Activated T-cell treated with anti-CD3 and anti-CD28 coated beads, Interleukin-2, amount 50 U/mL, for 24 hours (primary cell): ENCODE measurements at regions not wholly inside any gene's neighbourhood (a gene's known extent, or its start where the extent isn't known, plus 50 kb on each side); places are given as distances from the start of the nearest gene placed in this dataset.
A peak's percentile ranks its signal among the peaks of the same experiment; 100 is the strongest.

ENCODE experiments used
- DNase-seq: peaks from one replicate; pipeline ENCODE4 v3.0.0-alpha.2; 2020
- H3K27ac Mint-ChIP-seq: 2 replicates; pipeline ENCODE4 v1.8.0; 2020; ENCODE audit warnings: mild to moderate bottlenecking, mixed read lengths
- H3K27me3 Mint-ChIP-seq: 2 replicates; pipeline ENCODE4 v1.8.0; 2020; ENCODE audit warnings: mixed read lengths
- H3K36me3 Mint-ChIP-seq: 2 replicates; pipeline ENCODE4 v1.8.0; 2020; ENCODE audit warnings: low read depth, mixed read lengths
- H3K4me1 Mint-ChIP-seq: 2 replicates; pipeline ENCODE4 v1.8.0; 2020; ENCODE audit warnings: low read depth, mixed read lengths
- H3K4me3 Mint-ChIP-seq: 2 replicates; pipeline ENCODE4 v1.8.0; 2020; ENCODE audit warnings: mild to moderate bottlenecking, moderate library complexity, mixed read lengths
- H3K9me3 Mint-ChIP-seq: 2 replicates; pipeline ENCODE4 v1.8.0; 2020; ENCODE audit warnings: mixed read lengths

GRCh38 chr10:21092683-21093524 is 195.8 kb upstream of the NEBL start:
- no peaks in the 10 kb centered on the region for H3K27me3 Mint-ChIP-seq
- no peaks in the 10 kb centered on the region for H3K36me3 Mint-ChIP-seq
- no peaks in the 10 kb centered on the region for H3K9me3 Mint-ChIP-seq
- no peaks in the 10 kb centered on the region for H3K4me1 Mint-ChIP-seq
- DNase-seq, result no peak
- no peak overlapping the region for H3K4me3 Mint-ChIP-seq
- no peak overlapping the region for H3K27ac Mint-ChIP-seq

- DNase-seq, result no peak
- no peaks in the 10 kb centered on the region for H3K9me3 Mint-ChIP-seq
- H3K4me1 Mint-ChIP-seq, result no peaks in the 10 kb centered on the region
- H3K27me3 Mint-ChIP-seq, result no peaks in the 10 kb centered on the region
- no peak overlapping the region for H3K4me3 Mint-ChIP-seq
- H3K27ac Mint-ChIP-seq, result no peak overlapping the region
- no peaks in the 10 kb centered on the region for H3K36me3 Mint-ChIP-seq
Measured at GRCh38 chr10:21090609-21091082, 193.5 kb upstream of the NEBL start.

GRCh38 chr10:21087476-21087875 is 190.4 kb upstream of the NEBL start:
- no peak overlapping the region for H3K27ac Mint-ChIP-seq
- no peak for DNase-seq
- no peak overlapping the region for H3K4me3 Mint-ChIP-seq
- no peaks in the 10 kb centered on the region for H3K27me3 Mint-ChIP-seq
- no peaks in the 10 kb centered on the region for H3K4me1 Mint-ChIP-seq
- no peaks in the 10 kb centered on the region for H3K36me3 Mint-ChIP-seq
- no peaks in the 10 kb centered on the region for H3K9me3 Mint-ChIP-seq

GRCh38 chr10:21084700-21085099 is 187.6 kb upstream of the NEBL start:
- Mint-ChIP-seq H3K27me3 (no peaks in the 10 kb centered on the region), H3K4me1 (no peaks in the 10 kb centered on the region), H3K4me3 (no peak overlapping the region), H3K9me3 (no peaks in the 10 kb centered on the region), H3K27ac (no peak overlapping the region), H3K36me3 (no peaks in the 10 kb centered on the region)
- DNase-seq, result no peak

- DNase-seq, result no peak
- Mint-ChIP-seq H3K4me3 (no peak overlapping the region), H3K4me1 (no peaks in the 10 kb centered on the region), H3K36me3 (no peaks in the 10 kb centered on the region), H3K27me3 (no peaks in the 10 kb centered on the region), H3K9me3 (no peaks in the 10 kb centered on the region), H3K27ac (no peak overlapping the region)
Measured at GRCh38 chr10:21083861-21084260, 186.8 kb upstream of the NEBL start.

GRCh38 chr10:21082206-21082605 is 185.1 kb upstream of the NEBL start:
- Mint-ChIP-seq H3K36me3 (no peaks in the 10 kb centered on the region), H3K27me3 (peaks cover 4% of the 10 kb centered on the region), H3K4me3 (no peak overlapping the region), H3K4me1 (no peaks in the 10 kb centered on the region), H3K27ac (no peak overlapping the region), H3K9me3 (no peaks in the 10 kb centered on the region)
- DNase-seq, result no peak

GRCh38 chr10:21080261-21080660 is 183.2 kb upstream of the NEBL start:
- Mint-ChIP-seq H3K9me3 (no peaks in the 10 kb centered on the region), H3K4me1 (no peaks in the 10 kb centered on the region), H3K27ac (no peak overlapping the region), H3K27me3 (peaks cover 4% of the 10 kb centered on the region), H3K36me3 (no peaks in the 10 kb centered on the region), H3K4me3 (no peak overlapping the region)
- no peak for DNase-seq

GRCh38 chr10:21079330-21079658 is 182.2 kb upstream of the NEBL start:
- DNase-seq, result no peak
- no peaks in the 10 kb centered on the region for H3K4me1 Mint-ChIP-seq
- no peak overlapping the region for H3K27ac Mint-ChIP-seq
- H3K4me3 Mint-ChIP-seq, result no peak overlapping the region
- peaks cover 4% of the 10 kb centered on the region for H3K27me3 Mint-ChIP-seq
- H3K36me3 Mint-ChIP-seq, result no peaks in the 10 kb centered on the region
- no peaks in the 10 kb centered on the region for H3K9me3 Mint-ChIP-seq

- Mint-ChIP-seq H3K36me3 (no peaks in the 10 kb centered on the region), H3K4me3 (no peak overlapping the region), H3K9me3 (no peaks in the 10 kb centered on the region)
Measured at GRCh38 chr10:21078410-21079329, 181.6 kb upstream of the NEBL start.

GRCh38 chr10:21077681-21078080 is 180.6 kb upstream of the NEBL start:
- H3K27me3 Mint-ChIP-seq, result peaks cover 7% of the 10 kb centered on the region
- H3K27ac Mint-ChIP-seq, result no peak overlapping the region
- H3K4me3 Mint-ChIP-seq, result no peak overlapping the region
- no peaks in the 10 kb centered on the region for H3K36me3 Mint-ChIP-seq
- DNase-seq, result no peak
- no peaks in the 10 kb centered on the region for H3K9me3 Mint-ChIP-seq
- no peaks in the 10 kb centered on the region for H3K4me1 Mint-ChIP-seq

More at GRCh38 chr10:21078410-21079329, 181.6 kb upstream of the NEBL start:
- Mint-ChIP-seq H3K27me3 (peaks cover 4% of the 10 kb centered on the region), H3K27ac (no peak overlapping the region), H3K4me1 (no peaks in the 10 kb centered on the region)
- DNase-seq, result peak; percentile 34

GRCh38 chr10:21076381-21076780 is 179.3 kb upstream of the NEBL start:
- Mint-ChIP-seq H3K27me3 (peaks cover 9% of the 10 kb centered on the region), H3K4me1 (no peaks in the 10 kb centered on the region), H3K36me3 (no peaks in the 10 kb centered on the region), H3K27ac (no peak overlapping the region), H3K9me3 (no peaks in the 10 kb centered on the region), H3K4me3 (no peak overlapping the region)
- DNase-seq, result no peak

- no peaks in the 10 kb centered on the region for H3K9me3 Mint-ChIP-seq
- H3K36me3 Mint-ChIP-seq, result no peaks in the 10 kb centered on the region
- DNase-seq, result no peak
- no peak overlapping the region for H3K4me3 Mint-ChIP-seq
- peaks cover 11% of the 10 kb centered on the region for H3K27me3 Mint-ChIP-seq
- no peak overlapping the region for H3K27ac Mint-ChIP-seq
- H3K4me1 Mint-ChIP-seq, result no peaks in the 10 kb centered on the region
Measured at GRCh38 chr10:21075880-21076279, 178.8 kb upstream of the NEBL start.

- Mint-ChIP-seq H3K36me3 (no peaks in the 10 kb centered on the region), H3K27ac (no peak overlapping the region), H3K4me3 (no peak overlapping the region), H3K4me1 (no peaks in the 10 kb centered on the region), H3K27me3 (peaks cover 7% of the 10 kb centered on the region), H3K9me3 (no peaks in the 10 kb centered on the region)
- no peak for DNase-seq
Measured at GRCh38 chr10:21071001-21071673, 174.0 kb upstream of the NEBL start.

GRCh38 chr10:21069929-21070700 is 173.0 kb upstream of the NEBL start:
- peaks cover 7% of the 10 kb centered on the region for H3K27me3 Mint-ChIP-seq
- no peak overlapping the region for H3K27ac Mint-ChIP-seq
- no peaks in the 10 kb centered on the region for H3K36me3 Mint-ChIP-seq
- H3K9me3 Mint-ChIP-seq, result no peaks in the 10 kb centered on the region
- no peaks in the 10 kb centered on the region for H3K4me1 Mint-ChIP-seq
- no peak overlapping the region for H3K4me3 Mint-ChIP-seq
- DNase-seq, result no peak
